Superior temporal gyrus (tissue), 1 donor: ENCODE measurements at regions not wholly inside any gene's neighbourhood (a gene's known extent, or its start where the extent isn't known, plus 50 kb on each side); places are given as distances from the start of the nearest gene placed in this dataset.
"Not testable (repeated sequence)": the region's sequence is repeated elsewhere in the genome, so short reads cannot be mapped to it uniquely, and the experiment has no call there.

Experiments used
- DNase-seq: peaks from one replicate; pipeline ENCODE4 v3.0.0-alpha.2; 2016; ENCODE audit errors: extremely low spot score

- DNase-seq, result no peak
These were observed 66.6 kb upstream of the RHOU start for GRCh38 chr1:228668553-228669241.

GRCh38 chr1:228669242-228669585 is 66.1 kb upstream of the RHOU start:
- DNase-seq, result no peak

GRCh38 chr1:228681076-228681565 is 54.2 kb upstream of the RHOU start:
- DNase-seq, result not testable (repeated sequence)

- DNase-seq, result no peak
These were observed 51.9 kb upstream of the RHOU start for GRCh38 chr1:228683428-228683827.

GRCh38 chr1:228684607-228685006 is 50.7 kb upstream of the RHOU start:
- DNase-seq, result no peak

GRCh38 chr1:228685081-228685660 is 50.1 kb upstream of the RHOU start:
- DNase-seq, result no peak
